ENCODE measurements at regions not wholly inside any gene's neighbourhood (a gene's known extent, or its start where the extent isn't known, plus 50 kb on each side); places are given as distances from the start of the nearest gene placed in this dataset.
"Not testable (repeated sequence)": the region's sequence is repeated elsewhere in the genome, so short reads cannot be mapped to it uniquely, and the experiment has no call there.

DNA sequence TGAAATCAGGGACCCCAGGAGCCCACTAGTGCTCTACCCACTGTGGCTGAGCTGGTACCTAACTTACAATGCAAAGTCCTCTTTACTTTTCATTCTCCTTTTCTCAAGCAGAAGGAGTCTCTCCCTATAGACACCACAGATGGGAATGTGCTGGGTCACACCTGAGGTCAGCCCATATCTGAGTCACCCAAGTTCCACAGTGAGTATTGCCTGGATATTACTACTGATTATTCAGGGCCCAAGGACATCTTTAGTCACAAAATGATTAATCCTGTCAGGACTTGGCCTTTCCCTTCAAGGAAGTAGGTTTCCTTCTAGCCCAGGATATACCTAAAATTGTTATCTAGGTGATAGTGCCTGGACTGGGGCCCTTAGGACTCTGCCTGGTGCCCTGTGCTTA is 1305.2 kb downstream of the SI start:
- no peak for FAIRE-seq

DNA sequence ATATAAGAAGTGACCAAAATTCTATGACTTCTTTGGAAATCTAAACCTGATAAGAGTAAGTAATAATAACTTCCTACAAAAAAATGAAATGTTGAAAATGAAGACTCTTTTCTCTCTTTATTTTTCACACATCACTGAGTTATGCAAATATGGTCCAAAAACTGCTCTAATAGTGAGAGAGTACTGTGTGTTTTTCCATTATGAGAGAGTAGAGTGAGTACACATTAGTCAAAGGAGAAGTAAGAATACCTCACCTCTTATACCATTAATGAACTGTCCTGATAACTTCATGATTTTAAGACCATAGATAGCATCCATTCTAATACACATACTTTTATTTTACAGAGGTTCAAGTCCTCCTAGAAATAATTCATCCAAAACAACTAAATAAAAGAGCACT is 1310.2 kb downstream of the SI start:
- no peak for FAIRE-seq

DNA sequence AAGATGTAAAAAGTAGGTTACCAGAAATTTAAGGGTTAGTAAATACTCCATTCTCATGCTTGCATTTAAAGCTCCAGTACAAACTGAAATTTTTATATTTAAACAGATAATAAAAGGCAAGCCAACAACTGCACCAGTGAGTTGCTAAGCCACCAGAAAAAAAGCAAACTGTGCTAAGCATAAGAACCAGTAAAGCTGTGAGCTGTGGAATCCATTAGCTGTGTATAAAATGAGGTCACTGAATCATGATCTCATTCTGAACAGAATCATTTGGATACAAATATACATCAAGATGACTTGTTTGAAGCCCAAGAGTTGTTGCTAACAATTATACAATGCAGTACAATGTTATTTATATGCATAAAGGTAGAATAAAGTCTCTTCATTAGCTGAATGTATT is 1312.2 kb downstream of the SI start:
- FAIRE-seq: no peak

DNA sequence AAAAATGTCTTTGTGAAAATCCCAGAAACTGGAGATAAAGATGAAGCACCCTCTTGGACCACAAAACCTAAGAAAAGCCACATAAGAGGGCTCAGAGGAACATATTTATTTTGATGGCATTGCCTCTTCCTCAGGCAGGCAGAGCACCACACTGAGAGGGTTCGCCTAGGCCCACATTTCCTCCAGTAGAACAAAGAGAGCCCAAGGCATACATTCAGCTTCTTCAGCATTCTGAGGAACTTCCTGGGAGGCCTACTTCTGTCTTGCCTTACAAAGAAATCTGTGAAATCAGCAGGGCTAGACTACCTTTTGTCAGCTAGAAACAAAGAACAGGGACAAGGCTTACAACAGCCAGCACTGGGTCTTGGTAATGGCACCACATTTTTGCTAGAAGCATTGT is 1325.3 kb downstream of the SI start:
- no peak for FAIRE-seq

DNA sequence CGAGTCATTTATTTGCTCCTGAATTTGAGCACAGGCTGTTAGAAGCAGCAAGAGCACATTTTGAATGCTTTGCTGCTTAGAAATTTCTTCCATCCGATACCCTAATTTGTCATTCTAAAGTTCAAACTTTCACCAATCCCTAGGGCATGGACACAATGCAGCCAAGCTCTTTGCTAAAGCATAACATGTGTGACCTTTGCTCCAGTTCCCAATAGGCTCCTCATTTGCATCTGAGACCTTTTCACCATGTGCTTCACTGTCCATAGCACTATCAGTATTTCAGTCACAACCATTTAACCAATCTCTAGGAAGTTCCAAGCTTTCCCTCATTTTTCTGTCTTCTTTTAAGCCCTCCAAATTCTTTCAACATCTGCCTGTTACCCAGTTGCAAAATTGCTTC is 1333.1 kb downstream of the SI start:
- FAIRE-seq: no peak

DNA sequence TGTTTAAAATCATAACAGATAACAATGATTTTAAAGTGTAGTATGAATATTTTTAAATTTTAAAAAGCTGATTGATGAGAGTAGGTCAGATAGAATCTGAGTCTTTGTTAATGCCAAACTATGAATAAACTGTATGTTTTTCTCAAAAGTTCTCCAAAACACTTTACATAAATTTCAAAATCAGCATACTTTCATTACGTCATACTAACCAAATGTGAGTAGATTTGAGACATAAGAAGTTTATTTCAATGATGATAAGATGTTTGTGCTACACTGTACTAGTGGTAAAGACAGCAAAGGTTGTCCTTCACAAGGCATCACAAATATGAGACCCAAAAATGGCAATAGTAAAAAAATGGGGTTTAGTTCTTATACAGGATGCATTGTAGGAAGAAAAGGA is 1342.9 kb downstream of the SI start:
- no peak for FAIRE-seq

DNA sequence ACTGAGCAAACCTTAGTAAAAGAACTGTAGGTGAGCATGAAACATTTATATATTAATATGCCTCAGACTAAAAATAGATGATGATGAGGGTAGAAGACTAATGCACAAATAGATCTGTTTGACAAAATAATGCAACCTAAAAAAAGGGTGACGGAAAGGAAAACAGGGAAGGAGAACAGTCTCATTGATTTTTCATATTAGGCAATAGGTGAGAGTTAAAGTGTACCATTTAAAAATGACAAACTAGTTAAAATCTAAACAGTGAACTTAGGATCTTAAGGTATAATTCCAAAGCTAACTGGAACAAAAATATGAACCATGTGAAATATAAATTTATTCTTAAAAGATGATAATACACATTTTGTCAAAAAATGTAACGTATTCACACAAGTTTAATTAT is 1347.6 kb downstream of the SI start:
- FAIRE-seq: no peak

DNA sequence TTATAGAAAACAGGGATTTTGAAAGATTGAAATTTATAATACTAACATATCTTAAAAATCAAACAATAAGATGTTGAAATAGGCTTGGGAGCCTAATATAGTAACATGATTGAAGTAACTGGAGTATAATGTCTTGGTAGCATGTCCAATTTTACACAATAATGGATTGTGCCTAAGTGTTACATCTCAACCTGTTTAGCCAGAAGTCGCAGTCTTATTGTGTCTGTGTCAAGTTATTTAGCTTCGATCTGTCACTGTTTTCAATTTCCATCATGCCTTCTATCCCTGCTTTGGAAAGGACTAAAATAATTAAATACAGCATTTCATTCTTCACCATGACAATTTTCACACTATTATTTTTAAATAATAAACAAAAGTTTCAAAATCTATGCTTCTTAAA is 1352.2 kb downstream of the SI start:
- FAIRE-seq: no peak

DNA sequence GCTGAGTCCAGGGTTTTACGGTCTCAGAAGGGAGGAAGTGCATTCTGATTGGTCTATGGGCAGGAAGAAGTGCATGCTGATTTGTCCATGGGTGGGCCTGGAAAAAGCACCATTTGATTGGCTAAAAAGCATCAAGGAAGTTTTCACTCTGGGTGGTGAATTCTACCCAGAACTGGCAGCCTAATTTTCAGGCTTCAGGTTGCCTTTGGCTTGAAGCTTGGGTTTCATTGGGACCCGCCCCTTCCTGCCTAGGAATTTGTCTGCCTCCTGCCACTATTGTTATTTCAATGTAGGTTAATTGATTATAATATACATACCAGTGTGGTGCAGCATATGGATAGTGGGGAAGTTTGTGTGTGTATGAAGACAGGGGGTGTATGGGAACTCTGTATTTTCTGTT is 1355.9 kb downstream of the SI start:
- FAIRE-seq: no peak

DNA sequence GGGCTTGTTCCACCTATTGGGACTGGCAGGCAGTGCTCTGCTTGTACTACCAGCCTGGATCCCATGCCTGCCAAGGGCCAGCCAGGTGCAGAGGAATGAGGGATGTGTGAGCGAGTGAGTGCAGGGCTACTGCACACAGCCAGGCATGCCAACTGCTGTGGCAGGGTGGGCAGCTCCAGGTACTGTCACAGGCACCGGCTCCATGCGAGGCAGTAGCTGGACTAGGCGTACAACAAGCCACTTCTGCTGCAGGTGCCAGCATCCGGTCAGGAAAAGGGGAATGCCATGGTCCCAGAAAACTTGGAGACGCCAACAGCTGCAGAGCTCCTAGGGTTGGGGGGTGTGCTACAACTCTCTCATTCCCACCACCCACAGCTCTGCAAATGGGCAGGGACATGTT is 1356.7 kb downstream of the SI start:
- FAIRE-seq: no peak

DNA sequence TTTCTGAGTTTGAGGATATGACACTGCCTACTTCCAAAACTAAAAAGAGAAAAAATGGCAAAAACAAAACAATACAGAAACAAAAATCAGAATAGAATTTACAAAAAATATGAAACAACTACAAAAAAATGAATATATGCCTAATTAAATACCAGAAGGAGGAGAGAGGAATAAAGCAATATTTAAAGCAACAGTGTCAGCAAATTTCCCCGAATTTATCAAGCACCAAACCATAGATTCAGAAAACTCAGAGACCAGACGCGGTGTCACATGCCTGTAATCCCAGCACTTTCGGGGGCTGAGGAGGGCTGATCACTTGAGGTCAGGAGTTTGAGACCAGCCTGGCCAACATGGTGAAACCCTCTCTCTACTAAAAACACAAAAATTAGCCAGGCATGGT is 1360.9 kb downstream of the SI start:
- FAIRE-seq: no peak

DNA sequence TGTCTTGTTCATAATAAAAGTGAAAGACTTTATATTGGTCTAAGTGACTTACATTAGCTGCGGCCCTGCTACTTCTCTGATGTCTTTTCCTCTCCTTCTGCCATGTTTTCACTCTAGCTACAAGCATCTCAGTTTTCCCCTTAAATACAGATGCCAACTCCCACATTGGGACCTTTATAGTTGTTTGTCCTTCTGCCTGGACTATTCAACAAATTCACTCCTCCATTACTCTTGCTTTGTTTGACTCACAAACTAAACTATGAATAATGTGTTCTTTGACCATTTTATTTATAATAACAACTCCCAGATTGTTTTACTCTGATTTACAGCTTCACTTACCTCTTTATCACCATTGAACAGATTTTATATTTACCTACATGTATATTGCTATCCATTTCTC is 1369.9 kb downstream of the SI start:
- FAIRE-seq: no peak

DNA sequence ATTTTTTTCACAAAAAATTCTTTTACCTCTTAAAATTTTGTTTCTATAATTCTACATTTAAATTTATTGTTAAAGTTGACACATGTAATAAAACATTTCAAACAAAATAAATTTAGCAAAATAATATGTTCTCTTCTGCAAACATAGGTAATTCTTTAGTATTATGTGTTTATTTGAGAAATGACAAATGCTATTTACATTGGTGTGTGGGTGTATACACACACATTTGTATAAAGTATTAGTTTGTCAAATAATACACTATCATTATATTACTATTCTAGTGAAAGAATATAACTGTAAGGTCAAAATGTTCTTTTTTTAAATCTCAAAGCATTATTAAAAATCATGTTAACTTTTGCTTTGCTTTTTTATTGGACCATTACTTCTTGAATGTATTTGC is 1370.6 kb downstream of the SI start:
- peak; percentile 13 for FAIRE-seq

DNA sequence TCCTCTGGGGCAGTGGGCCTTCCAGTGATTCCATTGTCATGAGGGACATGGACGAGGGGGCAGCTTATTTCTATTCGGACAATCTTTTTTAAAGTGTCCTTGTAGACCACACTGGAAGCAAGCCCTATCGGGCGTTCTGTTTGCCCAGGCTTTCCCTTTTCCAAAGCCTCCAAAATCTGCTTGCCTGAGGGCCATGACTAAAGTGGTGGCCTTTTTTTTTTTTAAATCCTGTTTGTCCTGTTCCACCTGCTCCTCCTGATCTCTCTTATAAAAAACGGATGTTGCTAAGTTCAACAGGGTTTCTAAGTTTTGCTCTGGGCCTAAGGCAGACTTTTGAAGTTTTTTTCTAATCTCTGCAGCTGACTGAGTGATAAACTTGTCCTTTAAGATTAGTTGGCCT is 1380.1 kb downstream of the SI start:
- FAIRE-seq: not testable (repeated sequence)

DNA sequence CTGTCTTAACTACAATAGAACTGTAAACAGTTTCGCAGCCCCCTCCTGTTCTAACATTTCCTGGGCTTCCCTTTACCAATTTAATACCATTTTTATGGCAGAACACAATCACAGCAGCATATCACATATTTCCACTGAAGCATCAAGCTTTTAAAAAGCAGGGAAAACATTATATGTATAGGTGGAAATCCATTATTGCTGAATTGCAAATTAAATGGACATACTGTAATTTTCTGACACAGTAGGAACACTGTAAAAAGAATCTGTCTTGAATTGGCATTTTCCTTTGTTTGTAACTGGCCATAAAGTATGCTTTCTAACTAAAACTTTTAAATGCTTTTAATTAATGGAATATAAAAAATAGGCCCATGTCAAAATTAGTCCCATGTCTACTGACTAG is 1385.8 kb downstream of the SI start:
- no peak for FAIRE-seq

DNA sequence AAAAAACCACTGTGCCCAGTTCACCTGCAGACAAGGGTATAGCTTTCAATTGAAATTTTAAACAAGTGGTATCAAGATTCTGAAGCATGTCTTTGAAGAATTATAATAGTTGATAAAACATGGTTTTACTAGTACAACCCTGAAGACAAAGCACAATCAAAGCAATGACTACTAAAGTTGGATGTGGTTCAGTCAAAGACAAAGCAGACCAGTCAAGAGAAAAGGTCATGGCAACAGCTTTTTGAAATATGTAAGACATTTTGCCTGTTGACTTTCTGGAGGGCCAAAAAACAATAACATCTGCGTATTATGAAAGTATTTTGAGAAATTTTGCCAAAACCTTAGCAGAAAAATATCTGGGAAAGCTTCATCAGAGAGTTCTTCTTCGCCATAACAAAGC is 1393.6 kb downstream of the SI start:
- no peak for FAIRE-seq

DNA sequence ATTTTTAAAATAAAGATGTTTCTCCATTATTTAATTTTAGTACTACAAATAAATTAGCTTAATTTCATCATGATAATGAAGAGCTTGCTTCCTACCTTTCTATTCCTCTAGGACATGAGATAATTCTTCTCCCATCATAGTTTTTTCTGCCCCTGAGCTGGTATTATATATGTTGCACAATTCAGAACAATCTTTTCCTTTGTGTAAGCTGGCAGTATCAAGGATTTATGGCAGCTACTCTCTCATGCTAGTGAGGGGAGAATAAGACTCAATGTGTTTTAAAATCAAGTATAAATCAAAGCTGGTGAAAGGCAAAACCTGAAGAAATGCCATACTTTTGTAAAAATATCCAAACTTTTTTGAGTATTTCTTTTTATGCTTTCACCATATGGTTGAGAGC is 1405.3 kb downstream of the SI start:
- FAIRE-seq: no peak

DNA sequence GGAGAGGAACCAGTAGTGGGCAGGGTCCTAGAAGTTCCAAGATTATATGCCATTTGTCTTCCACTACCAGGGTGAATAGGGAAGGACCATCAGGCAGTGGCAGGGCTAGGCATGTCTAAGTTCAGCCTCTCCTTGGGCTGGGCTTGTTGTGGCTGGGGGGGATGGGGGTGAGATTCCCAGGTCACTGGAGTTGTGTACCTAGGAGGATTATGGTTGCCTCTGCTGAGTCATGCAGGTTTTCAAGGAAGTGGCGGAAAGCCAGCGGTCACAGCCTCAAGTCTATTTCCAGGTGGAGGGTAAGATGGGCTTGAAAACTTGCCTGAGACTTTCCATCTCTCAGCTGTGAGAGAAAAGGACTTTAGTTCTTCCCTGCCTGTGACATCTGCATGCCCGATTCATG is 1407.1 kb downstream of the SI start:
- FAIRE-seq: no peak

DNA sequence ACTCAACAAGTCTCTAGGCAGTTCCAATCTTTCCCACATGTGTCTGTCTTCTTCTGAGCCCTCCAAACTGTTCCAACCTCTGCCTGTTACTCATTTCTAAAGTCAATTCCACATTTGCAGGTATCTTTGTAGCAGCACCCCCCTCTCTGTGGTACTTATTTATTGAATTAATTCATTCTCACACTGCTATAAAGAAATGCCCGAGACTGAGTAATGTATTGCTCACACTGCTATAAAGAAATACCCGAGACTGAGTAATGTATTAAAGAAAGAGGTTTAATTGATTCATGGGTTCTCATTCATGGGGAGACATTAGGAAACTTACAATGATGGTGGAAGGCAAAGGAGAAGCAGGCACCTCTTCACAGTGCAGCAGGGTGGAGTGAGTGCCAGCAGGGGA is 1413.8 kb downstream of the SI start:
- FAIRE-seq: no peak

DNA sequence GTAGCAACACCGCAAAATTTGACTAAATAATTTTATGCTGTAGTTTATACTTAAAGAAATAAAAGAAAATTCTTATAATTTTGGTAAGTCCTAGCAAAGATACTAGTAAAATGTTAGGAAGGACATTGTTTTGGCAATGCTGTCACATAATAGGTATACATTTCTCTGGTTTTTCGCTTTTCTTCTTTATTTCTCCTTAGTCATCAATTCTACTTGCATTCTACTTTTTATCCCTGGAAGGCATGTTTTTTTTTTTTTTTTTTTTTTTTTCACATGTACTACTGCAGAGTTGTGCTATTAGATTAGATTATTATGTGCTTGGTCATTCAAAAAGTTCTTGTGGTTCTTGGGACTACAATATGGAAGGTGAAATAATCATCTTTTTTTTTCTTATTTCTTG is 1421.2 kb downstream of the SI start:
- no peak for FAIRE-seq

DNA sequence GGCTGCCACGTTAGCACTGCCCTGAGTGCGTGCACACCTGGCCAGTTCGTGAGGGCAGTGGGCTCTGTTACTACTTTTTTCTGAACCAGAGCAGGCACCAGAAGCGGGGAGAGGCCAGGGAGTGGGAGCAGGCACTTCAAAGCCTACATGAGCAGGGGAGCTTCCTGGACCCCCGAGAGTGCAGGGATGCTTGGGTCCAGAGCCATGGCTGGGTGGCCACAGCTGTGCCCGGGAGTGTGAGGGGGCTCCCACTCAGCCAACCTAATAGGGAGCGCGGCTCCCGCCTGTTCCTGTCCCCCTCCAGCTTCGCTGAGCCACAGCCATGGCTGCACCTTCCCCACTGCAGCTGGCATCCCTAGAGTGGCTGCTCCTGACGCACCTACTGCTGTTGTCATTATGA is 1423.3 kb downstream of the SI start:
- FAIRE-seq: no peak

DNA sequence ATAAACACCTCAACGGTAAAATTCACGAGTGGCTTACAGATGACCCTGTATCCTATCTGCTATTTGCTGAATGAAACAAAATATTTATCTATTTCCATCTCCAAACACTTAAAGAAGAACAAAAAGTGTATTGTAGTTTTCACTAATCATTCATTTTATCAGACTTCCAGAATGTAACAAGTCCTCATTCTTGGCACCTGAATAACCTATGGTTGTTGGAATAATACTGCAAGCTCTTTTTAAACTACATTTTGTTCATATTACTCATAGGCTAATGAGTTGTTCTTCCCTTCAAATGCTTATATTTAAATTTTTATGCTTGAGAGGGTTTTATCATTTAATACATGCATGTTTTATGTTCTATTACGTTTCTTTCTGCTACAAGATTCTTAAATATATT is 1434.1 kb downstream of the SI start:
- no peak for FAIRE-seq

DNA sequence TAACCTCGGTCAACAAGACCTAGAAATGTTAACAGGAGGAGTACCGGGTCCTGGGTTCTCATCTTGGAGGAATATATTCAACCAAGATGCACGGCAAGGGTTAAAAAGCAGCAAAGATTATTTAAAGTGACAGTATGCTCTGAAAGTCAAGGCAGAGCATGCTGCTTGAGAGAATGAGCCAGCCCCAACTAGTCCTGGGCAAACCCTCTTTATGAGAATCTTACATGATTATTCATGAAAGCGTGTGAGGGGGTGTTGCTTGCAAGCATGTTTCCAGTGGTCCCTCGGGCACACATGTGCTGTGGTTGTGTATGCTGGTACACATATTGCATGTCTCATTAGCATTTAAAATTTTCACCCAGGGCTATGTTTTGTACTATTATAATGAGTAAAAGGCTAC is 1445.6 kb downstream of the SI start:
- FAIRE-seq: no peak

DNA sequence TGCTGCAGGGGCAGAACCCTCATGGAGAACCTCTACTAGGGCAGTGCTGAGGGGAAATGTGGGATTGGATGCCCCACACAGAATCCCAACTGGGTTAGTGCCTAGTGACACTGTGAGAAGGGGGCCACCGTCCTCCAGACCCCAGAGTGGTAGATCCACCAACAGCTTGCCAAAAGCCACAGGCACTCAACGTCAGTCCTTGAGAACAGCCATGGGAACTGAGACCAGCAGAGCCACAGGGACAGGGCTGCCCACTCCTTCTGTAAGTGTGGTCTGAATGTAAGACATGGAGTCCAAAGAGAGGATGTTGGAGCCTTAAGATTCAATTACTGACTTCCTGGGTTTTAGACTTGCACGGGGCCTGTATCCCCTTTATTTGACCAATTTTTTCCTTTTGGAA is 1451.5 kb downstream of the SI start:
- no peak for FAIRE-seq

DNA sequence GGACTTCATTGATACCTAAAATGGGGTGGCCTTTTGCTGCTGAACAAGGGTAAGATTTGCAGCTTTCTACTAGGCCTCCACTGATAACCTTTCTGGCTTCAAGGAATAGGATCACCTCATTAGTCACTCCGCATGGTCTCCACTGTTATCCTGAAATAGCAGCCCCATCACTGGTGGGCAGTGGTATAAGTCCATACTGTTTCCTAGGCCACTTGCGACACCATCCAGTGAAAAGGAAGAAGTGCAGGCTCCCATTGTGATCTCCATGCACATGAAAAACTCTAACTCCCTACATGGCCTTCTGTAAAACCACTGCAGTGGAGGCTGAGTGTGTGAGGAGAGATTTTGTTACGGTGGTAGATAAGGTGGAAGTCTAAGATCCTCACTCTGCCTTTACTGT is 1455.9 kb downstream of the SI start:
- FAIRE-seq: no peak

DNA sequence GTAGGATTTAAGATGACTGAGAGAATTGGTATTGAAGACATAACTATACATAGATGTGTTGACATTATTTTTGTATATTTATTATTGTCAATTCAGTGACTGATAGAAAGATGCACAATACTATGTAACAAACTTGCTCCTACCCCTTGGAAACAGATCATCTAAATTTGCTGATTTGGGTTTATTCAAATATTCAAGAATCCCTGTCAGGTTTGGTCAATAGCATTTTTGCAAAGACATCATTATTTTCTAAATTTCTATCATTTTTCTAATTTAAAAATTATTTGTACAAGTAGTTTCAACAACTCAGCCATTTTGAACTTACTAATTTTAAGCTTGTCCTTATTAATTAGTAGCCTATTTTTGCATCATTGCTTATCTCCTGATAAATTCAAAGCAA is 1463.4 kb downstream of the SI start:
- FAIRE-seq: no peak

DNA sequence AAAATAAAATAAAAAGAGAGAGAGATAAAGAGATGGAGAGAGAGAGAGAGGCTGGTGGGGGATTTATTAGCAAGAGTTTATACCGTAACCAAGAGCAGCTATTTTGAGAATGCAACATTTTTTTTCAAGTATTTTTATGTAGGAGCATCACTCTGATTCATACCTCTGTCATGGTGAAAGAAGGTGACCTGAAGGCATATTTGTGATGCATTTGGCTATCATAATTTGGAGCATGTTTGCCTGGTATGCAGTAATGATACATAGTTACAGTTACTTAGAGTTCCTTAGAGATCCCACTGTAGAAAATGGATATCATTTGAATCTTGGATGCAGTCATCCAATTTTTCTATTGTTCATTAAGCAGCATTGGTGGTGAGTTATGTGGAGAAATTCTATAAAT is 1472.4 kb downstream of the SI start:
- no peak for FAIRE-seq

Measured in G401.6 (cell line).